B cell (primary cell): ENCODE measurements at regions not wholly inside any gene's neighbourhood (a gene's known extent, or its start where the extent isn't known, plus 50 kb on each side); places are given as distances from the start of the nearest gene placed in this dataset.

Experiments used
- CTCF ChIP-seq: fragments of 200-600 bp; IDR thresholded peaks from one replicate; pipeline ENCODE4 v1.8.0; 2022; ENCODE audit warnings: antibody characterized with exemption, mild to moderate bottlenecking
- EZH2 ChIP-seq: IDR thresholded peaks from 2 replicates; pipeline ENCODE4 v1.6.1; 2012; ENCODE audit warnings: borderline replicate concordance, low read depth, mild to moderate bottlenecking, moderate library complexity, low read length; ENCODE audit not compliant: insufficient read depth, poor library complexity, severe bottlenecking

- TF ChIP-seq CTCF, result no peak
- TF ChIP-seq EZH2, result no peak
Measured at GRCh38 chr6:19997104-19997503, 159.9 kb downstream of the ID4 start.
